GM21447 (cell line): ENCODE measurements at regions not wholly inside any gene's neighbourhood (a gene's known extent, or its start where the extent isn't known, plus 50 kb on each side); places are given as distances from the start of the nearest gene placed in this dataset.
"Not testable (repeated sequence)": the region's sequence is repeated elsewhere in the genome, so short reads cannot be mapped to it uniquely, and the experiment has no call there.

Source experiments
- ATAC-seq: cut with Tn5 transposase; IDR thresholded peaks from one replicate; pipeline ENCODE4 v1.9.1; 2021; ENCODE audit not compliant: unreplicated experiment

- no peak for ATAC-seq
These were observed 942.2 kb downstream of the CNTNAP5 start for GRCh38 chr2:124967325-124967724.

- ATAC-seq: no peak
These were observed 944.9 kb downstream of the CNTNAP5 start for GRCh38 chr2:124970030-124970429.

GRCh38 chr2:124973396-124973795, 948.3 kb downstream of the CNTNAP5 start:
- ATAC-seq: no peak

GRCh38 chr2:124975224-124975623, 950.1 kb downstream of the CNTNAP5 start:
- ATAC-seq: no peak

GRCh38 chr2:124975648-124976047, 950.6 kb downstream of the CNTNAP5 start:
- ATAC-seq: no peak

GRCh38 chr2:124978597-124978996, 953.5 kb downstream of the CNTNAP5 start:
- no peak for ATAC-seq

GRCh38 chr2:124983595-124983994, 958.5 kb downstream of the CNTNAP5 start:
- ATAC-seq: no peak

GRCh38 chr2:124985270-124985669, 960.2 kb downstream of the CNTNAP5 start:
- ATAC-seq: no peak

GRCh38 chr2:124986136-124986535, 961.0 kb downstream of the CNTNAP5 start:
- ATAC-seq: no peak

GRCh38 chr2:124986870-124987269, 961.8 kb downstream of the CNTNAP5 start:
- ATAC-seq: not testable (repeated sequence)

- not testable (repeated sequence) for ATAC-seq
These were observed 962.3 kb downstream of the CNTNAP5 start for GRCh38 chr2:124987436-124987835.

- no peak for ATAC-seq
These were observed 963.0 kb downstream of the CNTNAP5 start for GRCh38 chr2:124988111-124988510.

GRCh38 chr2:124988794-124989193, 963.7 kb downstream of the CNTNAP5 start:
- ATAC-seq: no peak

GRCh38 chr2:124993809-124994208, 968.7 kb downstream of the CNTNAP5 start:
- ATAC-seq: no peak

- ATAC-seq: no peak
These were observed 970.3 kb downstream of the CNTNAP5 start for GRCh38 chr2:124995185-124995912.

GRCh38 chr2:124996406-124996805, 971.3 kb downstream of the CNTNAP5 start:
- no peak for ATAC-seq

- no peak for ATAC-seq
These were observed 974.8 kb downstream of the CNTNAP5 start for GRCh38 chr2:124999906-125000305.

- no peak for ATAC-seq
These were observed 979.2 kb downstream of the CNTNAP5 start for GRCh38 chr2:125004106-125004800.

GRCh38 chr2:125006676-125007075, 981.6 kb downstream of the CNTNAP5 start:
- no peak for ATAC-seq

GRCh38 chr2:125028721-125029120, 1003.6 kb downstream of the CNTNAP5 start:
- not testable (repeated sequence) for ATAC-seq

GRCh38 chr2:125033871-125034270, 1008.8 kb downstream of the CNTNAP5 start:
- no peak for ATAC-seq

- no peak for ATAC-seq
These were observed 1012.1 kb downstream of the CNTNAP5 start for GRCh38 chr2:125037135-125037653.
